LNCaP clone FGC (cell line): ENCODE measurements at regions not wholly inside any gene's neighbourhood (a gene's known extent, or its start where the extent isn't known, plus 50 kb on each side); places are given as distances from the start of the nearest gene placed in this dataset.
"Not testable (repeated sequence)": the region's sequence is repeated elsewhere in the genome, so short reads cannot be mapped to it uniquely, and the experiment has no call there.

Experiments
- DNase-seq: peaks from one replicate; pipeline ENCODE4 v3.0.0-alpha.2; 2011; ENCODE audit warnings: low read depth
- H3K4me3 ChIP-seq: 2 replicates; pipeline ENCODE4 v1.5.1; 2011; ENCODE audit warnings: mild to moderate bottlenecking, low read depth, low read length, control low read depth
- TF ChIP-seq, protein P1 (sequence below): IDR thresholded peaks from 2 replicates; pipeline ENCODE4 v1.5.1; 2012; ENCODE audit warnings: mild to moderate bottlenecking; ENCODE audit not compliant: control insufficient read depth, insufficient read depth; ENCODE audit errors: extremely low read depth

DNA sequence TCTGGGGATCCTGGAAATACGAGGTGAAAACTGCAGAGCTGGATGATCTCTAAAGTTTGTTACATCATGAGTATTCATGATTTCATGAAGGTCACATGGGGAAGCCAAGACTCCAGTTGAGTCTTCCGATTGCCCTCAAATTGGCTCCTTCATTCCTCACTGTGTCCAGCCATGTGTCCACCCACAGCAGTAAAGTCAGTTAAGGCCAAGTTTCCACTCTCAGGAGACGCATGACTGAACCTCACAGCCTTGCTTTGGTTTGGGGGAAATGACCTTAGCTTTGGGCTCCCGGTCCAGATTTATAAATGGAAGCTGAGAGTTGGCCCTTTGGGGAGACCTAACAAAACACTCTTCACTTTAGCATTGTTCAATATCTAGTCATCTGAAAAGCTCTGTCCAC lies 289.7 kb upstream of the MCTP2 start:
- no peak for DNase-seq
- no peak overlapping the region for H3K4me3 ChIP-seq
- TF ChIP-seq, protein P1, sequence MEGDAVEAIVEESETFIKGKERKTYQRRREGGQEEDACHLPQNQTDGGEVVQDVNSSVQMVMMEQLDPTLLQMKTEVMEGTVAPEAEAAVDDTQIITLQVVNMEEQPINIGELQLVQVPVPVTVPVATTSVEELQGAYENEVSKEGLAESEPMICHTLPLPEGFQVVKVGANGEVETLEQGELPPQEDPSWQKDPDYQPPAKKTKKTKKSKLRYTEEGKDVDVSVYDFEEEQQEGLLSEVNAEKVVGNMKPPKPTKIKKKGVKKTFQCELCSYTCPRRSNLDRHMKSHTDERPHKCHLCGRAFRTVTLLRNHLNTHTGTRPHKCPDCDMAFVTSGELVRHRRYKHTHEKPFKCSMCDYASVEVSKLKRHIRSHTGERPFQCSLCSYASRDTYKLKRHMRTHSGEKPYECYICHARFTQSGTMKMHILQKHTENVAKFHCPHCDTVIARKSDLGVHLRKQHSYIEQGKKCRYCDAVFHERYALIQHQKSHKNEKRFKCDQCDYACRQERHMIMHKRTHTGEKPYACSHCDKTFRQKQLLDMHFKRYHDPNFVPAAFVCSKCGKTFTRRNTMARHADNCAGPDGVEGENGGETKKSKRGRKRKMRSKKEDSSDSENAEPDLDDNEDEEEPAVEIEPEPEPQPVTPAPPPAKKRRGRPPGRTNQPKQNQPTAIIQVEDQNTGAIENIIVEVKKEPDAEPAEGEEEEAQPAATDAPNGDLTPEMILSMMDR = no peak

DNA sequence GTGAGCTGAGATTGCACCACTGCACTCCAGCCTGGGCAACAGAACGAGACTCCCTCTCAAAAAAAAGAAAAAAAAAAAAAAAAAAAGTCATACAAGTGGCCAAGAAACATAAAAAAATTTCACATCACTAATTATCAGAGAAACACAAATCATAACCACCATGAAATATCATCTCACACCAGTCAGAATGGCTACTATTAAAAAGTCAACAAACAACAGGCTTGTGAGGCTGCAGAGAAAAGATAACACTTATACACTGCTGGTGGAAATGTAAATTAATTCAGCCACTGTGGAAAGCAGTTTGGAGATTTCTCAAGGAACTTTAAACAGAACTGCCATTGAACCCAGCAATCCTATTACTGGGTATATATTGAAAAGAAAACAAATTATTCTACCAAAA lies 291.1 kb upstream of the MCTP2 start:
- no peak for DNase-seq
- TF ChIP-seq, protein P1 = no peak
- H3K4me3 ChIP-seq = no peak overlapping the region

GRCh38 chr15:93932164-93932776 lies 299.1 kb upstream of the MCTP2 start:
- TF ChIP-seq, protein P1 = no peak
- H3K4me3 ChIP-seq = no peak overlapping the region
- no peak for DNase-seq

- DNase-seq = no peak
- H3K4me3 ChIP-seq = no peak overlapping the region
- TF ChIP-seq, protein P1 = no peak
These were observed 301.8 kb upstream of the MCTP2 start for GRCh38 chr15:93929375-93930094.

DNA sequence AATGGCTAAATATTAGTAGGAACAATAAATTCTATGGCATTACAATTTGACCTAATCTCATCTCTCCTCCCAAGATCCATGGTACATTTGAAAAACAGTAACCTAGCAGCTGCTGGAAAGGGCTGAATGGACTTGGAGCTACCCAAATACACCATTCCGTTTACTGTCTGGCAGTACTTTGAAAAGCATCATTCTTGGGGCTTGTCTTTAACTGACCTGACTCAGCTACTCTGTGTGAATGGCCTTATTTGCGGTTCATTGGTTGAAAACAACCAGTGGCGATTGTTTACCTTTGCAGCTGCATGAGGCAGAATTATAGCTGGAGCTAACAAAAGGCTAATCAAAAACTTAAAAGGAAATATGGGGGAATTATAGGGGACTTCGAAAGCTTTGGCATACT lies 311.2 kb upstream of the MCTP2 start:
- no peak for DNase-seq
- TF ChIP-seq, protein P1 = no peak
- no peak overlapping the region for H3K4me3 ChIP-seq

DNA sequence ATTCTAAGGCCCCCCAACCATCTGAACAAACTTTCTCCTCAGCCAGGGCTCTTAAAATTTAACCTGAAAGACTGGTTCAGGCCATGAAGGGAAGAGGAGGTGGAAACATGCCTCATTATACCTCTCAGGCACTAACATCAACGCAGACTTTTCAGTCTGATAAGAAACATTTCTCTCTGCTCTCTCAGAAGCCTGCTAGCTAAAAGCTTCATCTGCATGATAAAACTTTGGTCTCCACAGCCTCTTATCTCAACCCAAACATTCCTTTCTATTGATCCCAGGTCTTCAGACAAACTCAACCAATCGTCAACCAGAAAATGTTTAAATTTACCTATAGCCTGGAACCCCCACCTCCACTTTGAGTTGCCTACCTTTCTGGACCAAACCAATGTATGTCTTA lies 312.6 kb upstream of the MCTP2 start:
- not testable (repeated sequence) for DNase-seq, H3K4me3 ChIP-seq

DNA sequence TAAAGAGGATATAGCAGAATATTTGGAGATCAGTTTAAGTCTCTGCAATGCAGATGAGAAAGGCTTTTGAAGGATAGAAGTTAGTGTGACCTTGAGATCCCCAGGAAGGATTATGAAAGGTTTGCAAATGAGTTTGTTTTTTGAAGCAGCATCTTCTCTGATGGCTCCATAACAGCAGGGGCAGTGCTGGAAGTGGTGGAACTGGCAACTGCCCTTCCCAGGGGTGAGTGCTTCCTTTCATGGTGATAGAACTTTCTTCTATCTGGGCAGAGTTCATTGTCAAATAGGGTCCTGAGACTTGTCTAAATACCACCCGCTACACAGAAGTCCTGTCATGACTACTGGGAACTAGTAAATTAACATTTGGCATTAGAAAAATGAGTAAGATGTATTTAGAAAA lies 314.2 kb upstream of the MCTP2 start:
- DNase-seq = no peak
- no peak overlapping the region for H3K4me3 ChIP-seq
- TF ChIP-seq, protein P1 = no peak
